T-helper 9 cell (primary cell): ENCODE measurements at regions not wholly inside any gene's neighbourhood (a gene's known extent, or its start where the extent isn't known, plus 50 kb on each side); places are given as distances from the start of the nearest gene placed in this dataset.
"Not testable (repeated sequence)": the region's sequence is repeated elsewhere in the genome, so short reads cannot be mapped to it uniquely, and the experiment has no call there.

Source experiments
- DNase-seq: peaks from one replicate; pipeline ENCODE4 v3.0.0-alpha.2; 2020

DNA sequence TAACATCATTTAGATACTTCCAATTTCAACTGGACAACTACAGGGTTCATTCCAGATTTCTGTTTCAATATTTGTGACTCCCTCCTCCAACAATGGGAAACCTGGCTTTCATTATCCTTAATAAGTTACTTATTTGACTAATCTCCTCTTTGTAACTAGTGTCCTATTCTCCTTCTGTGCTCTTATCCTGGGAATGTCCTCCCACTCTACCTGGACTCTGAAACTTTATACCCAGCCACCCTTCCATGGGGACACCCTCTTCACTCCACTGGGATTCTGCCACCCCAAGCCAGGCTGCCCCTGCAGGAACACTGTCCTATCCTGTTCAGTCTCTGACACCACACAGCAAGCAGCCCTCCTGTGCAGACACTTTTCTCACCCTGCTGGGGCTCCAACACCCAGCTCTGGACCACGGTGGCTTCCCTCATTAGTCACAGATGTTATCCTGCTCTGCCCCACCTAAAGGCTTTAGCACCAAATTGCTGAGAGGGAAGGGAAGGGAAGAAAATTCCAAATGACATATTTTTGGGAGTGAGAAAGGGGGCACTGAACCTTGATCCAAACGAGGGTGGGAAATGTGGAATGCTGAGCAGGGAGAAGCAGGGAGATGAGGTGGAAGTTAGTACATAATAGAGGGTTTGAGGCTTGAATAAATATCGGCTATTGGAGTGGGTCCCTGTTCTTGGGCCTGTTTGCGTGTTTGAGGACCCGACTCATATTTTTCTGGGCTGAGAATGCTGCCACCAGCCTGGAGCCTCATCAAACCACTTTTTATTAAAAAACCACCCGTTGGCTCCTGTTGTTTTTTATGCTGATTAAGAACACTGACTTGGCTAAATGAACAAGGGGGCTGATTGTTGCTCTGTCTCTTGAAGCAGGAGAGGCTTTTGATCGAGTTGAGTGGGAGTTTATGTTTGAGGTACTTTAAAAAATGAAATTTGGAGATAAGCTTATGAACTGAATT is 54.0 kb upstream of the AKIRIN2 start:
- no peak for DNase-seq

DNA sequence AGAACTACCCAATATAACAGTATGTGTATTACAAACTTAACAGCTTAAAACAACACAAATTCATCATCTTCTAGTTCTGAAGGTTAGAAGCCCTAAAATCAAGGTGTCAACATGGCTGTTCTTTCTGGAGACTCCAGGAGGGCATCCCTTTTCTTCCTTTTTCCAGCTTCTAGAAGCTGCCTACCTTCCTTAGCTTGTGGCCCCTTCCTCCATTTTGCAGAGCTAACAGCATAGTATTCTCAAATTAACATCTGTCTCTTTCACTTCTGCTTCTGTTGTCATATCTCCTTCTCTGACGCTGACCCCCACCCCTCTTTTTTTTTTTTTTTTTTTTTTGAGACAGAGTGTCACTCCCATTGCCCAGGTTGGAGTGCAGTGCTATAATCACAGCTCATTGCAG is 52.8 kb upstream of the AKIRIN2 start:
- no peak for DNase-seq

DNA sequence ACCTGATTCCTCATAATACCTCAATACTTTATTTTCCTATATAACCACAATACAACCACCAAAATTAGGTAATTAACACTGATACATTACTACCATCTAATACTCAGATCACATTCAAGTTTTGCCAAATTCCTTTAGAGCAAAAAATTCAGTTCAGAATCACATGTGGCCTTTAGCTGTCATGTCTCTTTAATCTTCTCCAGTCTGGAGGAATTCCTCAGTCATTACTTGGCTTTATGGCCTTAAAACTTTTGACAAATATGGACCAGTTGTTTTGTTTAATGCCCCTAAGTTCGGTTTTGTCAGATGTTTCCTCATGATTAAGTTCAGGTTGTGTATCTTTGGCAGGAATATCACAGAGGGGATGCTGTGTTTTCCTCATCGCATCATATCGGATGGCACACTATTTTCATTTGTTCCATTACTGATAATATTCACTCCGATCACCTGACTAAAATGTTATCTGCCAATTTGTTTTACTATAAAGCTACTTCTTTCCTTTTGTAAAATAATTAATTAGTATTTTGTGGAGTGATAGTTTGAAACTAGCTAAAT is 51.2 kb upstream of the AKIRIN2 start:
- no peak for DNase-seq

DNA sequence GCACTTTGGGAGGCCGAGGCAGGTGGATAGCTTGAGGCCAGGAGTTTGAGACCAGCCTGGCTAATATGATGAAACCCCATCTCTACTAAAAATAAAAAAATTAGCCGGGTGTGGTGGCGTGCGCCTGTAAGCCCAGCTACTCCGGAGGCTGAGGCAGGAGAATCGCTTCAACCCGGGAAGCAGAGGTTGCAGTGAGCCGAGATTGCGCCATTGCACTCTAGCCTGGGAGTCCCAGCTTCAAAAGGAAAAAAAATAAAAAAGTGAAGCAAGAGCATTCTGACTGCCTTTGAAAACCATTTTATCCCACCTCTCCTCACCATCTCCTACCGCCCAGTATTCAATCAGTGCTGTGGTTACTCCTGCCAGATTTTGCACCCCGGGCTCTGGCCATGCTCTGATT is 50.5 kb upstream of the AKIRIN2 start:
- DNase-seq, result not testable (repeated sequence)
